ENCODE measurements at regions not wholly inside any gene's neighbourhood (a gene's known extent, or its start where the extent isn't known, plus 50 kb on each side); places are given as distances from the start of the nearest gene placed in this dataset.

- TF ChIP-seq, protein P1, sequence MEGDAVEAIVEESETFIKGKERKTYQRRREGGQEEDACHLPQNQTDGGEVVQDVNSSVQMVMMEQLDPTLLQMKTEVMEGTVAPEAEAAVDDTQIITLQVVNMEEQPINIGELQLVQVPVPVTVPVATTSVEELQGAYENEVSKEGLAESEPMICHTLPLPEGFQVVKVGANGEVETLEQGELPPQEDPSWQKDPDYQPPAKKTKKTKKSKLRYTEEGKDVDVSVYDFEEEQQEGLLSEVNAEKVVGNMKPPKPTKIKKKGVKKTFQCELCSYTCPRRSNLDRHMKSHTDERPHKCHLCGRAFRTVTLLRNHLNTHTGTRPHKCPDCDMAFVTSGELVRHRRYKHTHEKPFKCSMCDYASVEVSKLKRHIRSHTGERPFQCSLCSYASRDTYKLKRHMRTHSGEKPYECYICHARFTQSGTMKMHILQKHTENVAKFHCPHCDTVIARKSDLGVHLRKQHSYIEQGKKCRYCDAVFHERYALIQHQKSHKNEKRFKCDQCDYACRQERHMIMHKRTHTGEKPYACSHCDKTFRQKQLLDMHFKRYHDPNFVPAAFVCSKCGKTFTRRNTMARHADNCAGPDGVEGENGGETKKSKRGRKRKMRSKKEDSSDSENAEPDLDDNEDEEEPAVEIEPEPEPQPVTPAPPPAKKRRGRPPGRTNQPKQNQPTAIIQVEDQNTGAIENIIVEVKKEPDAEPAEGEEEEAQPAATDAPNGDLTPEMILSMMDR (IDR thresholded peaks at IDR 0.05; ENCODE audit: low read depth, low read length) = no peak
- TF ChIP-seq POLR2A (IDR thresholded peaks at IDR 0.05; ENCODE audit: extremely low read depth, insufficient read length) = no peak
- TF ChIP-seq, protein P2, sequence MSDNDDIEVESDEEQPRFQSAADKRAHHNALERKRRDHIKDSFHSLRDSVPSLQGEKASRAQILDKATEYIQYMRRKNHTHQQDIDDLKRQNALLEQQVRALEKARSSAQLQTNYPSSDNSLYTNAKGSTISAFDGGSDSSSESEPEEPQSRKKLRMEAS (IDR thresholded peaks at IDR 0.05; ENCODE audit: low read depth, low read length) = no peak
Measured at GRCh38 chr7:49596701-49597491, 176.5 kb upstream of the VWC2 start.
